Karpas-422 (cell line): ENCODE measurements at regions not wholly inside any gene's neighbourhood (a gene's known extent, or its start where the extent isn't known, plus 50 kb on each side); places are given as distances from the start of the nearest gene placed in this dataset.

Source experiments
- DNase-seq: peaks from one replicate; pipeline ENCODE4 v3.0.0-alpha.2; 2015
- H2AFZ ChIP-seq: fragments of 200-600 bp; sonication (generic); 2 replicates; pipeline ENCODE4 v1.6.1; 2014; ENCODE audit warnings: antibody characterized with exemption, low read length, mixed read lengths
- H3K27ac ChIP-seq: fragments of 200-600 bp; sonication (generic); 2 replicates; pipeline ENCODE4 v1.5.1; 2014; ENCODE audit warnings: mild to moderate bottlenecking, low read length, moderate library complexity
- H3K27me3 ChIP-seq: fragments of 200-600 bp; sonication (generic); 2 replicates; pipeline ENCODE4 v1.6.1; 2014; ENCODE audit warnings: low read length, mixed read lengths
- H3K36me3 ChIP-seq: fragments of 200-600 bp; sonication (generic); 2 replicates; pipeline ENCODE4 v1.6.1; 2014; ENCODE audit warnings: low read length, mixed read lengths; ENCODE audit not compliant: insufficient read depth
- H3K4me1 ChIP-seq: fragments of 200-600 bp; sonication (generic); 2 replicates; pipeline ENCODE4 v1.6.1; 2014; ENCODE audit warnings: mild to moderate bottlenecking, low read length, mixed read lengths
- H3K4me2 ChIP-seq: fragments of 200-600 bp; sonication (generic); 2 replicates; pipeline ENCODE4 v1.6.1; 2014; ENCODE audit warnings: low read length, low read depth, mild to moderate bottlenecking; ENCODE audit not compliant: poor library complexity, severe bottlenecking
- H3K4me3 ChIP-seq: fragments of 200-600 bp; sonication (generic); 2 replicates; pipeline ENCODE4 v1.5.1; 2014; ENCODE audit warnings: mild to moderate bottlenecking, antibody characterized with exemption, low read length, mixed read lengths
- H3K79me2 ChIP-seq: fragments of 200-600 bp; sonication (generic); 2 replicates; pipeline ENCODE4 v1.6.1; 2014; ENCODE audit warnings: mild to moderate bottlenecking, low read length, mixed read lengths
- H3K9ac ChIP-seq: fragments of 200-600 bp; sonication (generic); 2 replicates; pipeline ENCODE4 v1.6.0; 2014; ENCODE audit warnings: low read length
- H3K9me2 ChIP-seq: fragments of 200-600 bp; sonication (generic), shearing (Covaris generic); replicated peaks from 2 replicates; pipeline ENCODE4 v1.6.0; 2014; ENCODE audit warnings: mild to moderate bottlenecking, low read length, moderate library complexity; ENCODE audit not compliant: insufficient read depth
- H3K9me3 ChIP-seq: fragments of 300-700, 200-600 bp; sonication (generic); 2 replicates; pipeline ENCODE4 v1.6.1; 2014; ENCODE audit warnings: low read length, mixed read lengths
- H4K20me1 ChIP-seq: fragments of 200-600 bp; sonication (generic); 2 replicates; pipeline ENCODE4 v1.6.1; 2014; ENCODE audit warnings: mild to moderate bottlenecking, antibody characterized with exemption, low read length, low read depth; ENCODE audit not compliant: insufficient read depth

GRCh38 chr21:18771845-18772380 lies 368.3 kb upstream of the TMPRSS15 start:
- H3K4me2 ChIP-seq, result no peak overlapping the region
- no peaks in the 10 kb centered on the region for H3K27me3 ChIP-seq
- no peak overlapping the region for H2AFZ ChIP-seq
- H3K9ac ChIP-seq, result no peak overlapping the region
- H3K9me2 ChIP-seq, result no peaks in the 10 kb centered on the region
- no peaks in the 10 kb centered on the region for H3K36me3 ChIP-seq
- DNase-seq, result no peak
- no peaks in the 10 kb centered on the region for H3K79me2 ChIP-seq
- H4K20me1 ChIP-seq, result no peaks in the 10 kb centered on the region
- H3K9me3 ChIP-seq, result peaks cover 44% of the 10 kb centered on the region
- no peaks in the 10 kb centered on the region for H3K4me1 ChIP-seq
- no peak overlapping the region for H3K27ac ChIP-seq
- no peak overlapping the region for H3K4me3 ChIP-seq

- no peaks in the 10 kb centered on the region for H3K79me2 ChIP-seq
- no peak overlapping the region for H3K27ac ChIP-seq
- no peaks in the 10 kb centered on the region for H3K9me2 ChIP-seq
- H3K4me1 ChIP-seq, result no peaks in the 10 kb centered on the region
- no peak for DNase-seq
- H3K4me3 ChIP-seq, result no peak overlapping the region
- H3K9ac ChIP-seq, result no peak overlapping the region
- no peak overlapping the region for H3K4me2 ChIP-seq
- H3K9me3 ChIP-seq, result peaks cover 45% of the 10 kb centered on the region
- no peak overlapping the region for H2AFZ ChIP-seq
- no peaks in the 10 kb centered on the region for H3K27me3 ChIP-seq
- H3K36me3 ChIP-seq, result no peaks in the 10 kb centered on the region
- H4K20me1 ChIP-seq, result no peaks in the 10 kb centered on the region
Measured at GRCh38 chr21:18772404-18772803, 368.8 kb upstream of the TMPRSS15 start.

- Histone ChIP-seq H2AFZ (no peak overlapping the region), H4K20me1 (no peaks in the 10 kb centered on the region), H3K9me2 (no peaks in the 10 kb centered on the region), H3K27ac (no peak overlapping the region), H3K9ac (no peak overlapping the region), H3K9me3 (peaks cover 45% of the 10 kb centered on the region), H3K27me3 (no peaks in the 10 kb centered on the region), H3K79me2 (no peaks in the 10 kb centered on the region), H3K4me3 (no peak overlapping the region), H3K4me2 (no peak overlapping the region), H3K4me1 (no peaks in the 10 kb centered on the region), H3K36me3 (no peaks in the 10 kb centered on the region)
- no peak for DNase-seq
Measured at GRCh38 chr21:18772897-18773296, 369.3 kb upstream of the TMPRSS15 start.

- DNase-seq, result no peak
- no peaks in the 10 kb centered on the region for H3K79me2 ChIP-seq
- H3K27me3 ChIP-seq, result no peaks in the 10 kb centered on the region
- H3K9ac ChIP-seq, result no peak overlapping the region
- H3K27ac ChIP-seq, result no peak overlapping the region
- peaks cover 44% of the 10 kb centered on the region for H3K9me3 ChIP-seq
- H3K4me2 ChIP-seq, result no peak overlapping the region
- H4K20me1 ChIP-seq, result no peaks in the 10 kb centered on the region
- no peaks in the 10 kb centered on the region for H3K4me1 ChIP-seq
- no peaks in the 10 kb centered on the region for H3K9me2 ChIP-seq
- H2AFZ ChIP-seq, result no peak overlapping the region
- H3K4me3 ChIP-seq, result no peak overlapping the region
- no peaks in the 10 kb centered on the region for H3K36me3 ChIP-seq
Measured at GRCh38 chr21:18776936-18777335, 373.4 kb upstream of the TMPRSS15 start.

GRCh38 chr21:18782721-18783120 lies 379.1 kb upstream of the TMPRSS15 start:
- no peaks in the 10 kb centered on the region for H3K4me1 ChIP-seq
- no peak overlapping the region for H3K9ac ChIP-seq
- H4K20me1 ChIP-seq, result no peaks in the 10 kb centered on the region
- H3K36me3 ChIP-seq, result no peaks in the 10 kb centered on the region
- H3K27ac ChIP-seq, result no peak overlapping the region
- H3K9me3 ChIP-seq, result peaks cover 41% of the 10 kb centered on the region
- H3K4me3 ChIP-seq, result no peak overlapping the region
- no peak overlapping the region for H3K4me2 ChIP-seq
- H3K27me3 ChIP-seq, result no peaks in the 10 kb centered on the region
- H2AFZ ChIP-seq, result no peak overlapping the region
- no peaks in the 10 kb centered on the region for H3K79me2 ChIP-seq
- no peak for DNase-seq
- no peaks in the 10 kb centered on the region for H3K9me2 ChIP-seq

GRCh38 chr21:18801468-18801867 lies 397.9 kb upstream of the TMPRSS15 start:
- Histone ChIP-seq H3K4me2 (no peak overlapping the region), H3K9ac (no peak overlapping the region), H3K4me1 (no peaks in the 10 kb centered on the region), H2AFZ (no peak overlapping the region), H3K36me3 (no peaks in the 10 kb centered on the region), H3K27me3 (no peaks in the 10 kb centered on the region), H3K4me3 (no peak overlapping the region), H4K20me1 (no peaks in the 10 kb centered on the region), H3K9me3 (peaks cover 36% of the 10 kb centered on the region), H3K27ac (no peak overlapping the region), H3K79me2 (no peaks in the 10 kb centered on the region), H3K9me2 (no peaks in the 10 kb centered on the region)
- no peak for DNase-seq

- H2AFZ ChIP-seq, result no peak overlapping the region
- H3K4me1 ChIP-seq, result no peaks in the 10 kb centered on the region
Measured at GRCh38 chr21:18803624-18804023, 400.0 kb upstream of the TMPRSS15 start.

GRCh38 chr21:18810136-18810535 lies 406.6 kb upstream of the TMPRSS15 start:
- H3K27ac ChIP-seq, result no peak overlapping the region
- H3K4me1 ChIP-seq, result no peaks in the 10 kb centered on the region
- H3K36me3 ChIP-seq, result no peaks in the 10 kb centered on the region

More at GRCh38 chr21:18803624-18804023, 400.0 kb upstream of the TMPRSS15 start:
- no peak overlapping the region for H3K4me3 ChIP-seq
- H4K20me1 ChIP-seq, result no peaks in the 10 kb centered on the region
- H3K27me3 ChIP-seq, result no peaks in the 10 kb centered on the region
- no peaks in the 10 kb centered on the region for H3K36me3 ChIP-seq
- H3K27ac ChIP-seq, result no peak overlapping the region
- peaks cover 33% of the 10 kb centered on the region for H3K9me3 ChIP-seq
- no peak for DNase-seq
- H3K4me2 ChIP-seq, result no peak overlapping the region
- H3K79me2 ChIP-seq, result no peaks in the 10 kb centered on the region
- H3K9ac ChIP-seq, result no peak overlapping the region
- H3K9me2 ChIP-seq, result no peaks in the 10 kb centered on the region

GRCh38 chr21:18812308-18812707 lies 408.7 kb upstream of the TMPRSS15 start:
- Histone ChIP-seq H3K4me2 (no peak overlapping the region), H4K20me1 (no peaks in the 10 kb centered on the region), H2AFZ (no peak overlapping the region), H3K27ac (no peak overlapping the region), H3K27me3 (no peaks in the 10 kb centered on the region), H3K9me2 (no peaks in the 10 kb centered on the region), H3K4me1 (no peaks in the 10 kb centered on the region), H3K4me3 (no peak overlapping the region), H3K9ac (no peak overlapping the region), H3K36me3 (no peaks in the 10 kb centered on the region), H3K9me3 (peaks cover 25% of the 10 kb centered on the region), H3K79me2 (no peaks in the 10 kb centered on the region)
- DNase-seq, result no peak

More at GRCh38 chr21:18810136-18810535, 406.6 kb upstream of the TMPRSS15 start:
- peaks cover 24% of the 10 kb centered on the region for H3K9me3 ChIP-seq
- no peak overlapping the region for H3K4me2 ChIP-seq
- no peak overlapping the region for H3K4me3 ChIP-seq
- H3K27me3 ChIP-seq, result no peaks in the 10 kb centered on the region
- H2AFZ ChIP-seq, result no peak overlapping the region
- DNase-seq, result no peak
- no peak overlapping the region for H3K9ac ChIP-seq
- no peaks in the 10 kb centered on the region for H4K20me1 ChIP-seq
- H3K79me2 ChIP-seq, result no peaks in the 10 kb centered on the region
- no peaks in the 10 kb centered on the region for H3K9me2 ChIP-seq
